Activated CD4-positive, alpha-beta T cell treated with anti-CD3 and anti-CD28 coated beads, Interleukin-2, amount 10 ng/mL, durations not matched to agents 24 days and 14 days (primary cell): ENCODE measurements at regions not wholly inside any gene's neighbourhood (a gene's known extent, or its start where the extent isn't known, plus 50 kb on each side); places are given as distances from the start of the nearest gene placed in this dataset.
"Not testable (repeated sequence)": the region's sequence is repeated elsewhere in the genome, so short reads cannot be mapped to it uniquely, and the experiment has no call there.

ENCODE experiments used
- DNase-seq: peaks from one replicate; pipeline ENCODE4 v3.0.0; 2022
- H3K27ac Mint-ChIP-seq: one replicate; pipeline ENCODE4 v1.8.0; 2022; ENCODE audit warnings: mild to moderate bottlenecking, mixed read lengths
- H3K27me3 Mint-ChIP-seq: one replicate; pipeline ENCODE4 v1.8.0; 2022; ENCODE audit warnings: mixed read lengths
- H3K36me3 Mint-ChIP-seq: one replicate; pipeline ENCODE4 v1.8.0; 2022; ENCODE audit warnings: low read depth, mild to moderate bottlenecking, mixed read lengths
- H3K4me1 Mint-ChIP-seq: one replicate; pipeline ENCODE4 v1.8.0; 2021; ENCODE audit warnings: mixed read lengths
- H3K4me3 Mint-ChIP-seq: one replicate; pipeline ENCODE4 v1.8.0; 2022; ENCODE audit warnings: mild to moderate bottlenecking, moderate library complexity, mixed read lengths
- H3K9me3 Mint-ChIP-seq: one replicate; pipeline ENCODE4 v1.8.0; 2021; ENCODE audit warnings: mixed read lengths
- intact Hi-C: fragments of 100-400 bp; cut with micrococcal nuclease; formaldehyde crosslinking; loops from one replicate; pipeline ENCODE4 v1.15.1; 2023

DNA sequence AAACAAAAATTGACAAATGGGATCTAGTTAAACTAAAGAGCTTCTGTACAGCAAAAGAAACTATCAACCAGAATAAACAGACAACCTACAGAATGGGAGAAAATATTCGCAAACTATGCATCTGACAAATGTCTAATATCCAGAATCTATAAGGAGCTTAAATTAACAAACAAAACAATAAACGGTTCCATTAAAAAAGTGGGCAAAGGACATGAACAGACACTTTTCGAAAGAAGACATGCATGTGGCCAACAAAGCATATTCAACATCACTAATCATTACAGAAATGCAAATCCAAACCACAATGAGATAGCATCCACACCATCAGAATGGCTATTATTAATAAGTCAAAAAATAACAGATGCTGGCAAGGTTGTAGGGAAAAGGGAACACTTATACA is 50.5 kb upstream of the MED13L start:
- H3K4me1 Mint-ChIP-seq, result peaks cover 25% of the 10 kb centered on the region
- H3K9me3 Mint-ChIP-seq, result peaks cover 11% of the 10 kb centered on the region
- intact Hi-C loops, result loop anchor here (10.0 kb wide), 1 partner anchor 597 kb away; no protein-coding TSS in a partner anchor
- DNase-seq, H3K27ac Mint-ChIP-seq, H3K4me3 Mint-ChIP-seq, H3K36me3 Mint-ChIP-seq, H3K27me3 Mint-ChIP-seq: not testable (repeated sequence)

DNA sequence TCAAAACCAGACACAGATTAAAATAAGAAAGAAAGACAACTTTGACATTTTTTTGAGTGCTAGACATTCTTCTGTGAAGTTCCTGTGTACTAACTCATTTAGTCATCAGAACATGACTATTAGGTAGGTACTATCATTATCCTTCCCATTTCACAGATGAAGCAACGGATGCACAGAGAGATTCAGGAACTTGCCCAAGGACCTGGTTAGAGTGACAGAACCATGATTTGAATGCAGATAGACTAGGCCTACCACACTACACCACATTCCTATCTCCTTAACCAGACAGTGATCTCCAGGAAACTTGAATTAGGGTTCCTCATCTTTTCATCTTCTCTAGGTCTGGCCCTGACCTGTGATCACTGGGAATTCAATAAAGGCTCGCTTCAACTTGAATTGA is 54.4 kb upstream of the MED13L start:
- H3K9me3 Mint-ChIP-seq, result peaks cover 5% of the 10 kb centered on the region
- H3K4me1 Mint-ChIP-seq, result no peaks in the 10 kb centered on the region
- no peak overlapping the region for H3K27ac Mint-ChIP-seq
- no peak overlapping the region for H3K4me3 Mint-ChIP-seq
- DNase-seq, result no peak
- intact Hi-C loops, result no loop called here
- H3K27me3 Mint-ChIP-seq, result no peaks in the 10 kb centered on the region
- H3K36me3 Mint-ChIP-seq, result no peaks in the 10 kb centered on the region

DNA sequence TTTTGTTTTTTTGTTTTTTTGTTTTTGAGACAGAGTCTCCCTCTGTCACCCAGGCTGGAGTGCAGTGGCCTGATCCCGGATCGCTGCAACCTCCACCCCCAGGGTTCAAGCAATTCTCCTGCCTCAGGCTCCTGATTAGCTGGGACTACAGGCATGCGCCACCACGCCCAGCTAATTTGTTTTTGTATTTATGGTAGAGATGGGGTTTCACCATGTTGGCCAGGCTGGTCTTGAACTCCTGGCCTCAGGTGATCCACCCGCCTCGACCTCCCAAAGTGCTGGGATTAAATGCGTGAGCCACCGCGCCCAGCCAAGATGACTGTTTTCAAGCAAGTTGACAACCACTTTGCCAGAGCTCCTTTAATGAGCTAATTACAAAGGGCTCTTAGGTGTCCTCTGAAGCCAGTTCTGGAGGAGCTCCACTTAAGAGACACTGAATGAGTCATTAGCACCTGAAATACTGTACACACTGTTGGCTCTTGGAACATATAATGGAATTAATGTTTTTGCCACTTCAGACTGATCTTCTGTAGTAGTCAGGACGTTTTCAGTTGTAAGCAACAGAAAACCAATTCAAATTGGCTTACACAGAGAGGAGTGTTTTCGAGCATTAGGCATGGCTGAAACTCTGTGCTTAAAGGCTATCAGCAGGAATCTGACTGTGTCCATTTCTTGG is 55.4 kb upstream of the MED13L start:
- Mint-ChIP-seq H3K36me3 (no peaks in the 10 kb centered on the region), H3K27ac (no peak overlapping the region), H3K27me3 (no peaks in the 10 kb centered on the region), H3K4me1 (no peaks in the 10 kb centered on the region), H3K9me3 (peaks cover under 1% of the 10 kb centered on the region), H3K4me3 (no peak overlapping the region)
- intact Hi-C loops, result no loop called here
- DNase-seq, result no peak

DNA sequence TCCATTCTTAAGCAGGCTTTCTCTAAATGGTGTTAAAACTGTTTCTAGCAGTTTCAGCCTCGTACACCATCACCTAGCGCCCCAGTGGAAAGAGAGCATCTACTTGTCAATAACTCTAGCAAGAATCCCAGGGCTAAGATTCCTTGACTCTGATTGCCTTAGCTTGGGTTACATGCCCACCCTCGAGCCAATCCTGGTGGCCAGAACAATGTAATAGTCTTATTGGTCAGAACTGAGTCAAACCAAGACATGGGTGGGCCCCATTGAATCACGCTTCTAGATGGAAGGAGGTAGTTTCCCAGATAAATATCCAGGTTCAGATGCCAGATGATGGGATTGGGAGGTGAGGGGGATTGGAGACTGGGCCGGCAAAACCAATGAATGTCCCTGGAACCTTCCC is 55.9 kb upstream of the MED13L start:
- Mint-ChIP-seq H3K27me3 (no peaks in the 10 kb centered on the region), H3K4me3 (no peak overlapping the region), H3K9me3 (no peaks in the 10 kb centered on the region), H3K36me3 (no peaks in the 10 kb centered on the region), H3K27ac (no peak overlapping the region), H3K4me1 (no peaks in the 10 kb centered on the region)
- DNase-seq, result no peak
- intact Hi-C loops, result no loop called here

DNA sequence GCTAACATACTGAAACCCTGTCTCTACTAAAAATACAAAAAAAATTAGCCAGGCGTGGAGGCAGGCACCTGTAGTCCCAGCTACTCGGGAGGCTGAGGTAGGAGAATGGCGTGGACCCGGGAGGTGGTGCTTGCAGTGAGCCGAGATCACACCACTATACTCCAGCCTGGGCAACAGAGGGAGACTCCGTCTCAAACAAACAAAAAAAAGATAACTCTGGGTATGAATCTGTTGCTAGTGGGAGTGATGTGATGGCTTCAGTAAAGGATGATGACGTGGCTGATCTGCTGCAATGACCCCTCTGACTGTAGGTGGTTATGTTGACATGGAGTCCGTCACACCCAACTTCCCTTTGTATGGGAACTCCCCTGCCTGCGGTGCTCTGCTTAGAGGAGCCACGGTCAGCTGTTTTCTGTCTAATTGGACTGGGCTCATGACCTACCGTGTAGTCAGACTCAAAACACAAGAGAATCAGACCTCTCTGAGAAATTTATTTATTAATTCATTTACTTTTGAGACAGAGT is 59.1 kb upstream of the MED13L start:
- H3K9me3 Mint-ChIP-seq, result no peaks in the 10 kb centered on the region
- DNase-seq, result no peak
- no peak overlapping the region for H3K4me3 Mint-ChIP-seq
- intact Hi-C loops, result no loop called here
- no peaks in the 10 kb centered on the region for H3K4me1 Mint-ChIP-seq
- H3K27ac Mint-ChIP-seq, result no peak overlapping the region
- H3K27me3 Mint-ChIP-seq, result no peaks in the 10 kb centered on the region
- no peaks in the 10 kb centered on the region for H3K36me3 Mint-ChIP-seq

DNA sequence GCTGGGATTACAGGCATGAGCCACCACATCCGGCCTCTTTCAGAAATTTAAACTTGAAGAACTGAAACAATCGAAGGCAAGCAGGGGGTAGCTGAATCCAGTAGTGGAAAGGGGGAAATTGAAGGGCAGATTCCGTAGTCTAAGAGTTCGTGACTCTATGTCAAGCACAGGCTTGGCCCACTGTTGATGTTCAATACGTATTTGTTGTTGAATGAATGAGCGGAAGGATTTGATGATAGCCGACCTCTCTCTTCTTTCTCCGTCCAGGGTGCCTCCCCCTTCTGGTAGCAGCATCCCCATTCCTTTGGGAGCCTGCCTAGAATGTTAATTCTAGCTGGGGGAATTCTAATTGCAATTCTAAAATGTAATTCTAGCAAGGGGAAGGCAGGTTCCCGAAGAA is 59.8 kb upstream of the MED13L start:
- H3K9me3 Mint-ChIP-seq, result no peaks in the 10 kb centered on the region
- intact Hi-C loops, result no loop called here
- H3K36me3 Mint-ChIP-seq, result no peaks in the 10 kb centered on the region
- no peak overlapping the region for H3K4me3 Mint-ChIP-seq
- no peak overlapping the region for H3K27ac Mint-ChIP-seq
- no peaks in the 10 kb centered on the region for H3K4me1 Mint-ChIP-seq
- no peak for DNase-seq
- no peaks in the 10 kb centered on the region for H3K27me3 Mint-ChIP-seq

DNA sequence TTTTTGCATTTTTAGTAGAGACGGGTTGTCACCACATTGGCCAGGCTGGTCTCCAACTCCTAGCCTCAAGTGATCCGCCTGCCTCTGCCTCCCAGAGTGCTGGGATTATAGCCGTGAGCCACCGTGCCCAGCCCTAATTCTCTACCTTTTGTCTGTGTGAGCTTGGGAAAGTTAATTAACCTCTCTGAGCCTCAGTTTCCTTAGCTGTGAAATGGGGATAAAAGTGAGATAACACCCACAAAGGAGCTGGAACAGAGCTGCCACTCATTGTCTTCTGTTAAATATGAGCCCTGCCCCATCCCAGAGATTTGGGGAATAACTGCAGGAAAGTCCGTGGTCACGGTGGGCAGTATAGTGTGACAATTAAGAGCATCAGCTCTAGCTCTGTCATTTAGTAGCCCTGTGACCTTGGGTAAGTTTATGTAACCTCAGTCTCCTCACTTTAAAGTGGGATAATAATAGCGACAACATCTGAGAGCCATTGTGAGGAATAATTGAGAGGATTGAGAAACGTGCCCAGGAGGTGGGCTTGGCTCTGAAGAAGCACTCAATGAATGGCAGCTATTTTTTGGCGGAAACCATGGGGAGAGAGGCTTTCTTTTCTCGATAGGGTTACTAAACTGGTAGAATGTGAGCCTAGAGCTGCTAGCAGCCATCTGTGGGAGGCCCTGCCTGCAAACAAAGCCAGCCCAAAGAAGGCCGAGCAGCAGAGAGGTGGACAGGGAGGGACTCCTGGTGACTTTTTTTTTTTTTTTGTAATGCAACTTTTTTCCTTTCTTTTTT is 60.8 kb upstream of the MED13L start:
- intact Hi-C loops, result no loop called here
- no peaks in the 10 kb centered on the region for H3K36me3 Mint-ChIP-seq
- no peak for DNase-seq
- H3K27me3 Mint-ChIP-seq, result no peaks in the 10 kb centered on the region
- no peak overlapping the region for H3K27ac Mint-ChIP-seq
- no peaks in the 10 kb centered on the region for H3K4me1 Mint-ChIP-seq
- H3K4me3 Mint-ChIP-seq, result no peak overlapping the region
- H3K9me3 Mint-ChIP-seq, result peaks cover 4% of the 10 kb centered on the region

DNA sequence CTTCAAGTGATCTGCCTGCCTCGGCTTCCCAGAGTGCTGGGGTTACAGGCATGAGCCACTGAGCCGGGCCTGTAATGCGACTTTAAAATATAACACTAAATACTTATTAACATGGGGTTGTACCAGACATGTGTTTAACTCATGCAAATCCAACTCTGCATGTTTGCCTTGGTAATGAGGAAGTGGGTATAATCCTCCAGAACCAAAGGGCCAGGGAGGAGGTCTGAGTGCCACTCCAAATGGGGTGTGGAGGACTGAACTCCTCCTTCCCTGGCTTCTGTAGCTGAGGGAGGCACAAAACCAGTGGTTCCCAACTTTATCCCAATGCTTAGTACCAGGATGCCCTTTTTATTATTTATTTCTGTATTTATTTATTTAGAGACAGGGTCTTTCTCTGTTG is 61.6 kb upstream of the MED13L start:
- intact Hi-C loops, result no loop called here
- no peaks in the 10 kb centered on the region for H3K36me3 Mint-ChIP-seq
- H3K27ac Mint-ChIP-seq, result no peak overlapping the region
- no peaks in the 10 kb centered on the region for H3K27me3 Mint-ChIP-seq
- H3K9me3 Mint-ChIP-seq, result peaks cover 8% of the 10 kb centered on the region
- H3K4me1 Mint-ChIP-seq, result no peaks in the 10 kb centered on the region
- H3K4me3 Mint-ChIP-seq, result no peak overlapping the region
- no peak for DNase-seq

DNA sequence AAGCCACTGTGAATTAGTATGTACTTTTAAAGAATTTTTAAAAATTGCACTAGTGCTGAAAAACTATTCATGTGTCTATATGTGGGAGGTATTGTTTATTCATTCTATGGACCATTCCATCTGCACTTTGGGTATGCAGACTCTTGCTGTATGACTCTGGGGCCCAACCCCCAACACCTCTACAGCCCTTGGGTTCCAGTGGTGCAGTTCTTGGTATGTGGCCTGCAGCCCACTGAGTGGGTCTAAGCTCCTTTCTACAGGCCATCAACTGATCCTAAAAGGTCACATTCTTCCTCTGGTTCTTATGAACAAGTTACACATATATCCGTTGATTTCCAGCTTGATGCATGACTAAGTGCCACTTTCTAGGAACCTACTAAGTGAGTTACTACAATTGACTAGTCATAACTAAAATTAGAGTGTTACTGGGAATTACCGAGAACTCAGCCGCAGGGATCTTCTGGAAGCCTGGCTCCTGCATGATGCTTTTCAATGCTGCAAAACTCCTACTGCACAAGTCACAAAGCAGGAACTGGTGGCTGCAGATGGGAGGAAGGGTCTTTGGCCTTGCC is 62.4 kb upstream of the MED13L start:
- Mint-ChIP-seq H3K27me3 (peaks cover 3% of the 10 kb centered on the region), H3K27ac (no peak overlapping the region)

DNA sequence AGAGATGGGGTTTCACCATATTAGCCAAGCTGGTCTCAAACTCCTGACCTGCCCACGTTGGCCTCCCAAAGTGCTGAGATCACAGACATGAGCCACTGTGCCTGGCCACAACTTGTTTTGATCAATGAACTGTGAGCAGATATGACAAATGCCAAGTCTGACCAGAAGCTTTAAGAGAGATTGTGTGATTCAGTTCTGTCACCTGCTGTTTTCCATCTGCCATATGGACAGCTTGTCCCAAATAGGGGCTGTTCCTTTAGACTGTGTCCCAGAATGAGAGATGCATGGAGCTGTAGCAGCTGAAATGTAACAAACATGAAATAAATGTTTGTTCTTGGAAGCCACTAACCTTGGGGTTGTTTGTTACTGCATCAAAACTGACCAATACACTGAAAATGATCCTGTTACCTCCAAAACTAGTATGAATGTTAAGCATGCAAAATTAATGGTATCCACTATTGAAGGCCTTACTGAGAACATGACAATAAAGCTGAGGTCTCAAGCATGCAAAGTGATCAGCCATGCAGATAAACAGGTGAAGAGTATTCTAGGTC is 65.9 kb upstream of the MED13L start:
- peaks cover 6% of the 10 kb centered on the region for H3K27me3 Mint-ChIP-seq

More for the DNA sequence above, 62.4 kb upstream of the MED13L start:
- Mint-ChIP-seq H3K9me3 (peaks cover 12% of the 10 kb centered on the region), H3K4me3 (no peak overlapping the region), H3K36me3 (no peaks in the 10 kb centered on the region), H3K4me1 (no peaks in the 10 kb centered on the region)
- no peak for DNase-seq
- intact Hi-C loops, result no loop called here

DNA sequence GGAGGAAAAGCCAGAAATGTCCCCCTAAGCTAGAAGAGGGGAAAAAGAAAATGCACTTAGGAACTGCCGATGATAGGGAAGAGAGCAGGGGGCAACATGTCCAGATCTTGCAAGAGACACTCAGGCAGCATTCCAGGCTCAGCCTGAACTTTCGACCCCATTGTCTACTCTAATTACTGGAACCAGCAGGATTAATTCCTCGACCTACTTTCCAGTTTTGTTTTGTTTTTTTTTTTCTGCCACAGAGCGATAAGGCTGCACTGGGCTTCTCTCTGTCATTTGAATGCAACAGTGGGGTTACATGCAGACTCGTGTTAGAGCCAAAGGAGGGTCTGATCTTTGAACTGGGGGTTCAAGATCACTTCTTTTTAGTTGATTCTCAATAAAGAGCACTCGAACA is 68.7 kb upstream of the MED13L start:
- DNase-seq, result no peak
- no peak overlapping the region for H3K4me3 Mint-ChIP-seq
- no peak overlapping the region for H3K27ac Mint-ChIP-seq
- H3K9me3 Mint-ChIP-seq, result peaks cover 12% of the 10 kb centered on the region
- no peaks in the 10 kb centered on the region for H3K4me1 Mint-ChIP-seq
- no peaks in the 10 kb centered on the region for H3K36me3 Mint-ChIP-seq
- peaks cover 6% of the 10 kb centered on the region for H3K27me3 Mint-ChIP-seq
- intact Hi-C loops, result no loop called here

More for the DNA sequence above, 65.9 kb upstream of the MED13L start:
- no peak overlapping the region for H3K4me3 Mint-ChIP-seq
- no peak for DNase-seq
- no peaks in the 10 kb centered on the region for H3K36me3 Mint-ChIP-seq
- H3K4me1 Mint-ChIP-seq, result no peaks in the 10 kb centered on the region
- intact Hi-C loops, result no loop called here
- H3K27ac Mint-ChIP-seq, result no peak overlapping the region
- H3K9me3 Mint-ChIP-seq, result peaks cover 12% of the 10 kb centered on the region

DNA sequence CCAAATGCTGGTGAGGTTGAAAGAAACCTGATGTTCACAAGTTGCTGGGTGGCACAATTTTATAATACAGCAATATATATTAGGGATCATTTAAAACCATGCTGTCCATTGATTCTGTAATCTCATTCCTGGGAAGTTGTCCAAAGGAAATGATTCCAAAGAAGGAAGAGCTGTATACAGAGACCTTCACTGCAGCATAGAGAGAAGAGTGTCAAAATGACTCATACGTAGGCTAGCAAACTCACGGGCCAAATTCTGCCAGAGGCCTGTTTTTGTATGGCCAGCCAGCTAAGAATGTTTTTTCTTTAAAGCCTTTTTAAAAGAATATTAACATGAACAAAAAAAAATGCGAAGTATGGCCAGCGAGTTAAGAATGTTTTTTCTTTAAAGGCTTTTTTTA is 69.2 kb upstream of the MED13L start:
- no peak overlapping the region for H3K4me3 Mint-ChIP-seq
- peaks cover 12% of the 10 kb centered on the region for H3K9me3 Mint-ChIP-seq
- intact Hi-C loops, result no loop called here
- no peak for DNase-seq
- no peaks in the 10 kb centered on the region for H3K36me3 Mint-ChIP-seq
- no peaks in the 10 kb centered on the region for H3K4me1 Mint-ChIP-seq
- H3K27ac Mint-ChIP-seq, result no peak overlapping the region
- H3K27me3 Mint-ChIP-seq, result peaks cover 6% of the 10 kb centered on the region

DNA sequence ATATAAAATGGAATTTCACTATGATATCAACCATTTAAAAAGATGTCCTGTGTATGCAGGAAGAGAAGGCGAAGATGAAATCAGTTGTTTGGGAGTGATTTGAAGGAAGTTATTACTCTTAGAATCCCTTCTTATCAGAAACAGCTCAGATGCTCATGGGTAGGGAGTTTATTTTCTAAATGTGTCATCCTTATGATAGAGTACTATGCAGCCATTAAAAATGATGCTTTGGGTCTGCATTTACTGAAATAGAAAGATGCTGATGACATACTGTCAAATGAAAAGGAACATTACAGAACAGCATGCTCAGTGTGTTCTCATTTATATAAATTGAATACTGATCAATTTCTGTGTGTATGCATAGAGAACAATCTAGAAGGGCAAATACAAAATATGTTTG is 69.8 kb upstream of the MED13L start:
- H3K4me1 Mint-ChIP-seq, result no peaks in the 10 kb centered on the region
- intact Hi-C loops, result no loop called here
- H3K27ac Mint-ChIP-seq, result no peak overlapping the region
- H3K27me3 Mint-ChIP-seq, result peaks cover 6% of the 10 kb centered on the region
- no peak overlapping the region for H3K4me3 Mint-ChIP-seq
- no peak for DNase-seq
- H3K9me3 Mint-ChIP-seq, result peaks cover 12% of the 10 kb centered on the region
- no peaks in the 10 kb centered on the region for H3K36me3 Mint-ChIP-seq

DNA sequence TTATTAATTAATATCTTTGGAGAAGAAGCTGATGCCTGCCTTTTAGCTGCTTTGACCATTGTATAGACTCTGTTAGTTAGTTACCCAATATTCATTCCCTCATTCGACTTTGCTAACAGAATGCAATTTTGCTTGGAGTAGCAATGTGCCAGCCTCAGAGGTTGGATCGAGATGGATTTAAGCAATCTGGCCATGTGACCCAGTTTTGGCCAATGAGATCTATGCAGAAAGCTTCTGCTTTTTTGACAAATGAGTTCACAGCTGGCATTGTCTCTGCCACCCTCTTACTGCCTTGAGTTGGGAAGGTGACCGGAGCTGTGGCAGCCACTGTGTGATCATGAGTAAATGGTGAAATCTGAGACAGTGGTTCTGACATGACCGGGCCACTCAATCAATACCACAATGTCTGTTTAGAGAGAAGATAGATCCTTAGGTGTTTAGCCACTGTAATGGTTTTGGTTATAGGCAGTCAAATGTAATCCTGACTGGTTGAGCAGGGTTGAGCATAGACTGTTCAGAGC is 74.9 kb upstream of the MED13L start:
- Mint-ChIP-seq H3K4me1 (no peaks in the 10 kb centered on the region), H3K36me3 (no peaks in the 10 kb centered on the region), H3K27ac (no peak overlapping the region), H3K4me3 (no peak overlapping the region), H3K9me3 (no peaks in the 10 kb centered on the region), H3K27me3 (no peaks in the 10 kb centered on the region)
- no peak for DNase-seq
- intact Hi-C loops, result no loop called here
